Brain microvascular endothelial cell (primary cell): ENCODE measurements at regions not wholly inside any gene's neighbourhood (a gene's known extent, or its start where the extent isn't known, plus 50 kb on each side); places are given as distances from the start of the nearest gene placed in this dataset.
"Not testable (repeated sequence)": the region's sequence is repeated elsewhere in the genome, so short reads cannot be mapped to it uniquely, and the experiment has no call there.

Experiments used
- DNase-seq: peaks from one replicate; pipeline ENCODE4 v3.0.0-alpha.2; 2020
- H3K27ac ChIP-seq: fragments of 250-450 bp; sonication (Bioruptor Pico); 2 replicates; pipeline ENCODE4 v1.5.1; 2020; ENCODE audit warnings: mild to moderate bottlenecking, moderate library complexity
- H3K27me3 ChIP-seq: fragments of 250-450 bp; sonication (Bioruptor Pico); replicated peaks from 2 replicates; pipeline ENCODE4 v1.5.1; 2020; ENCODE audit warnings: mild to moderate bottlenecking
- H3K36me3 ChIP-seq: fragments of 250-450 bp; sonication (Bioruptor Pico); replicated peaks from 2 replicates; pipeline ENCODE4 v1.5.1; 2020; ENCODE audit warnings: mild to moderate bottlenecking
- H3K4me3 ChIP-seq: 2 replicates; pipeline ENCODE4 v1.5.1; 2011; ENCODE audit warnings: low read depth, mild to moderate bottlenecking, control low read depth, low read length, moderate library complexity
- CTCF ChIP-seq: IDR thresholded peaks from 2 replicates; pipeline ENCODE4 v1.5.1; 2011; ENCODE audit warnings: low read depth, mild to moderate bottlenecking, moderate library complexity, low read length, control low read depth, inconsistent platforms; ENCODE audit errors: missing control alignments
- in situ Hi-C: cut with HindIII; loops from 2 replicates; pipeline ENCODE4 v1.10.0; 2017; ENCODE audit warnings: low sequenced_read_pairs, low pct_ligation_motif_present

DNA sequence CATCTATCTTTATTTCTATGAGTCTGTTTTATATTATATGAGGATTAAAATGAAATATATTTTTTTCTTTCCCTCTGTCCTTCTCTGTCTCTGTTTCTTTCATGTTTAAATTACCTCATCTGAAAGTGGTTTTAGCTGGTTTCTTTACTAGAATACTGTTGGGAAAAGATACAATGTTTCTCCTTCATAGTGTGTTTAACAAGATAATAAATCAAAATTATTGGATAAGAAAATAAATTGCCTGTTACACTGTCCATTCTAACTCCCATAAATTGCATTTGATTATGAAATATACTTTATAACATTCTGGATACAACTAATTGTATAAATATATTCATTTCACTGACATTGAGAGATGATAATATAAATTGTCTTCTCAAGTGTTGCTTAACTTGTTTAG, 1168.0 kb downstream of the PLA2G4A start:
- in situ Hi-C loops: no loop called here
- H3K27me3 ChIP-seq: no peaks in the 10 kb centered on the region
- H3K36me3 ChIP-seq: no peaks in the 10 kb centered on the region
- H3K4me3 ChIP-seq: no peak overlapping the region
- no peak for TF ChIP-seq CTCF
- no peak overlapping the region for H3K27ac ChIP-seq
- DNase-seq: no peak

GRCh38 chr1:187999973-188000372, 1171.2 kb downstream of the PLA2G4A start:
- Histone ChIP-seq H3K27ac (no peak overlapping the region), H3K36me3 (no peaks in the 10 kb centered on the region), H3K4me3 (no peak overlapping the region), H3K27me3 (no peaks in the 10 kb centered on the region)
- TF ChIP-seq CTCF: peak; percentile 46
- in situ Hi-C loops: no loop called here
- DNase-seq: no peak

DNA sequence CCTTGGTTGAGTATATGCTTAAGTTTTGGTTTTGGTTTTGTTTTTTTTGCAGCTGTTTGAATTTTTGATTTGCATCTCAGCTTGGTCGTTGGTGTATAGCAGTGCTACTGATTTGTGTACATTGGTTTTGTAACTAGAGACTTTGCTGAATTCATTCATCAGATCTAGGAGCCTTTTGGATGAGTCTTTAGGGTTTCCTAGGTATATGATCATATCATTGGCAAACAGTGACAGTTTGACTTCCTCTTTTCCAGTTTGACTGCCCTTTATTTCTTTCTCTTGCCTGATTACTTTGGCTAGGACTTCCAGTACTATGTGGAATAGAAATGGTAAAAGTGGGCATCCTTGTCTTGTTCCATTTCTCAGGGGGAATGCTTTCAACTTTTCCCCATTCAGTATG, 1174.9 kb downstream of the PLA2G4A start:
- in situ Hi-C loops: not testable (repeated sequence)

GRCh38 chr1:188004849-188005248, 1176.1 kb downstream of the PLA2G4A start:
- Histone ChIP-seq H3K4me3 (no peak overlapping the region), H3K27ac (no peak overlapping the region), H3K36me3 (no peaks in the 10 kb centered on the region), H3K27me3 (no peaks in the 10 kb centered on the region)
- no peak for TF ChIP-seq CTCF
- DNase-seq: no peak
- in situ Hi-C loops: no loop called here

More for the DNA sequence above, 1174.9 kb downstream of the PLA2G4A start:
- H3K4me3 ChIP-seq, DNase-seq, H3K36me3 ChIP-seq, H3K27me3 ChIP-seq, H3K27ac ChIP-seq: not testable (repeated sequence)

GRCh38 chr1:188006354-188006753, 1177.6 kb downstream of the PLA2G4A start:
- in situ Hi-C loops: no loop called here
- DNase-seq: no peak
- Histone ChIP-seq H3K27ac (no peak overlapping the region), H3K4me3 (no peak overlapping the region), H3K27me3 (no peaks in the 10 kb centered on the region), H3K36me3 (no peaks in the 10 kb centered on the region)
- no peak for TF ChIP-seq CTCF

- H3K27ac ChIP-seq, H3K4me3 ChIP-seq, DNase-seq, H3K36me3 ChIP-seq, H3K27me3 ChIP-seq, in situ Hi-C loops: not testable (repeated sequence)
Observed at GRCh38 chr1:188013222-188013849, 1184.6 kb downstream of the PLA2G4A start.

GRCh38 chr1:188017921-188018320, 1189.2 kb downstream of the PLA2G4A start:
- in situ Hi-C loops: no loop called here
- Histone ChIP-seq H3K27me3 (no peaks in the 10 kb centered on the region), H3K36me3 (no peaks in the 10 kb centered on the region), H3K4me3 (no peak overlapping the region), H3K27ac (no peak overlapping the region)
- no peak for DNase-seq
- no peak for TF ChIP-seq CTCF
